ENCODE measurements at regions not wholly inside any gene's neighbourhood (a gene's known extent, or its start where the extent isn't known, plus 50 kb on each side); places are given as distances from the start of the nearest gene placed in this dataset.

DNA sequence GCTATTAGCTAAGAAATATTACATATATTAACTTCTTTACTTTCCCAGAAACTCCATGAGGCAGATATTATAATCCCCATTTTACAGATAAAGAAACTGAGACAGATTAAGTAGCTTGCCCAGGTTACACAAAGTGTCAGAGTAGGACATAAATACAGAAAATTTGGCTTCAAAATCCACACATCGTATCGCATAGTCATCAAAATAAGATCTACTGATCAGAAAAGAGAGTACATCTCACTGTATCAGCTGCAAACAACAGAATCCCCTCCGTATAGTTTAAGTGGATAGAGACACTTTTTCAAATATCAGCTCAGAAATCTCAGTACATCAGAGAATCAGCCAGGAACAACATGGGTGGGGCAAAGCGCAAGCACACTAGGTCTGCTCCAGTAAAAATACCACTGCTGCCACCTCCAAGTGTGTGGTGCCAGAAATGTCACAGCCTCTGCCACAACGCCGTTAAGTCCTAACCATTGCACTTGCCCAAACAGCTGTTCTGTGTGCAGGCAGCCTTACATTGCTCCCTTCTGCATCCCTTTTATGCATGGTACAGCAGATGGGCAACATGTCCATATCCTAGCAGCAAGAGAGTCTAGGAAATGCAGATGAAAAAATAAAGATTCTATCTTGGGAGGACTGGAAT lies 204.8 kb downstream of the KLF12 start:
- ATAC-seq (ENCODE audit: low read depth) (no peak), DNase-seq (ENCODE audit: low spot score) (no peak)
- H3K9me3 ChIP-seq (ENCODE audit: severe bottlenecking), result no peaks in the 10 kb centered on the region
- TF ChIP-seq, protein P1, sequence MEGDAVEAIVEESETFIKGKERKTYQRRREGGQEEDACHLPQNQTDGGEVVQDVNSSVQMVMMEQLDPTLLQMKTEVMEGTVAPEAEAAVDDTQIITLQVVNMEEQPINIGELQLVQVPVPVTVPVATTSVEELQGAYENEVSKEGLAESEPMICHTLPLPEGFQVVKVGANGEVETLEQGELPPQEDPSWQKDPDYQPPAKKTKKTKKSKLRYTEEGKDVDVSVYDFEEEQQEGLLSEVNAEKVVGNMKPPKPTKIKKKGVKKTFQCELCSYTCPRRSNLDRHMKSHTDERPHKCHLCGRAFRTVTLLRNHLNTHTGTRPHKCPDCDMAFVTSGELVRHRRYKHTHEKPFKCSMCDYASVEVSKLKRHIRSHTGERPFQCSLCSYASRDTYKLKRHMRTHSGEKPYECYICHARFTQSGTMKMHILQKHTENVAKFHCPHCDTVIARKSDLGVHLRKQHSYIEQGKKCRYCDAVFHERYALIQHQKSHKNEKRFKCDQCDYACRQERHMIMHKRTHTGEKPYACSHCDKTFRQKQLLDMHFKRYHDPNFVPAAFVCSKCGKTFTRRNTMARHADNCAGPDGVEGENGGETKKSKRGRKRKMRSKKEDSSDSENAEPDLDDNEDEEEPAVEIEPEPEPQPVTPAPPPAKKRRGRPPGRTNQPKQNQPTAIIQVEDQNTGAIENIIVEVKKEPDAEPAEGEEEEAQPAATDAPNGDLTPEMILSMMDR (IDR thresholded peaks at IDR 0.05; ENCODE audit: poor library complexity, severe bottlenecking), result no peak
- H3K36me3 ChIP-seq (ENCODE audit: low read depth), result no peaks in the 10 kb centered on the region
- no peak overlapping the region for H3K4me3 ChIP-seq (ENCODE audit: severe bottlenecking)
- peaks cover 15% of the 10 kb centered on the region for H3K4me1 ChIP-seq (ENCODE audit: insufficient read depth, poor library complexity, severe bottlenecking)
- H3K27me3 ChIP-seq (ENCODE audit: insufficient read depth, poor library complexity, severe bottlenecking), result no peaks in the 10 kb centered on the region
- H3K27ac ChIP-seq (ENCODE audit: poor library complexity, severe bottlenecking), result no peak overlapping the region

DNA sequence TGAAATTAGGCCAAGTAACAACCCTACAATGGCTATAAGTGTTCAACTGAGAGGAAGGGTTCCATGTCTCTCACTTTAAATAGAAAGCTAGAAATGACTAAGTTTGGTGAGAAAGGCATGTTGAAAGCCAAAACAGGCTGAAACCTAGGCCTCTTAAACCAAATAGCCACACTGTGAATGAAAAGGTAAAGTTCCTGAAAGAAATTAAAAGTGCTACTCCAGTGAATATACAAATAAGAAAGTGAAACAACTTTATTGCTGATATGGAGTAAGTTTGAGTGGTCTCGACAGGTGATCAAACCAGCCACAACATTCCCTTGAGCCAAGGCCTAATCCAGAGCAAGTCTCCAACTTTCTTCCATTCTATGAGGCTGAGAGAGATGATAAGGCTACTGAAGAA lies 209.6 kb downstream of the KLF12 start:
- H3K9me3 ChIP-seq (ENCODE audit: severe bottlenecking), result no peaks in the 10 kb centered on the region
- 0 out of 2 replicates have a peak, but pooled peaks cover 2% of the 10 kb centered on the region for H3K36me3 ChIP-seq (ENCODE audit: low read depth)
- TF ChIP-seq, protein P1 (IDR thresholded peaks at IDR 0.05; ENCODE audit: poor library complexity, severe bottlenecking), result no peak
- ATAC-seq (ENCODE audit: low read depth) (no peak), DNase-seq (ENCODE audit: low spot score) (no peak)
- H3K4me3 ChIP-seq (ENCODE audit: severe bottlenecking), result no peak overlapping the region
- no peaks in the 10 kb centered on the region for H3K27me3 ChIP-seq (ENCODE audit: insufficient read depth, poor library complexity, severe bottlenecking)
- no peak overlapping the region for H3K27ac ChIP-seq (ENCODE audit: poor library complexity, severe bottlenecking)
- no peaks in the 10 kb centered on the region for H3K4me1 ChIP-seq (ENCODE audit: insufficient read depth, poor library complexity, severe bottlenecking)

DNA sequence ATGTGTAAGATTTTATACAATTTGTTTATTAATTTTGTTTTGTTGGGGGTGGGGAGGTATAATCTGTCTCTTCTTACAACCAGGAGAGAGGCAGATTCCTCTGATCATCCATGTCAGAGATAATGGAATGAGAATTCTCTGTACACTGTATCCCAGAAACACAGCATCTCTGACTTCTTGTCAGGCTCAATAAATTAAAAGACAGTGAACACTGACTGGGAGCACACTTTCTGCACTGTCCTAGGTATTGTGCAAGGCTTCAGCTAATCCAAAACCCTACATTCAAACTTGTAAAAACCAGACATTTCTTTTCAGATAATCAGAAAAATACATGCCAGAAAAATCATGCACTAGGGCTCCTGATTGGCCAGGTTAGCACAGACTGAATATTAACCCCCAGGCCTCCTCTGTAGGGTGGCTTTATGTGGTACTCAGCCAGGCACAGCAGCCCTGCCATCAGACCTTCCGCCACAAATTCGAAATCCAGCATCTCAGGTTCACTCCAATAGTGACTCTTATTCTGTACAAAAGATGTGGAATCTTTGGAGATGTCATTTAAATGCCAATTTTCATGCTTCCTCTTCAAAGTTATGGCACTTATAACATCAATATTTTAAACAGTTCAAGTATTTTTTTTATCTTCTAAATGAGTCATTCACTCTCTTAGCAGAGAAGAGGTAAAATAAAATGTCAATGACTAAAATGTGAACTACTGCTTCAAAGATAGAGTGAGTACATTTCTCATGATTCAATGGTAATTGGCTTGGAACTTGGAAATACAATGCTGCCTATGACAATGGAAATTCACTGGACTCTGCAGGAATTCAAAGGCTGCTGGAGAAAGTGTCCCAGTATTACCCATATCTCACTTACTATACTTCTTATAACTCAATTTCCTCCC lies 211.5 kb downstream of the KLF12 start:
- no peak for DNase-seq (ENCODE audit: low spot score)
- no peaks in the 10 kb centered on the region for H3K4me1 ChIP-seq (ENCODE audit: insufficient read depth, poor library complexity, severe bottlenecking)
- H3K4me3 ChIP-seq (ENCODE audit: severe bottlenecking), result no peak overlapping the region
- no peaks in the 10 kb centered on the region for H3K27me3 ChIP-seq (ENCODE audit: insufficient read depth, poor library complexity, severe bottlenecking)
- H3K36me3 ChIP-seq (ENCODE audit: low read depth), result 0 out of 2 replicates have a peak, but pooled peaks cover 2% of the 10 kb centered on the region
- H3K27ac ChIP-seq (ENCODE audit: poor library complexity, severe bottlenecking), result no peak overlapping the region
- TF ChIP-seq, protein P1 (IDR thresholded peaks at IDR 0.05; ENCODE audit: poor library complexity, severe bottlenecking), result no peak
- H3K9me3 ChIP-seq (ENCODE audit: severe bottlenecking), result no peaks in the 10 kb centered on the region
- no peak for ATAC-seq (ENCODE audit: low read depth)

DNA sequence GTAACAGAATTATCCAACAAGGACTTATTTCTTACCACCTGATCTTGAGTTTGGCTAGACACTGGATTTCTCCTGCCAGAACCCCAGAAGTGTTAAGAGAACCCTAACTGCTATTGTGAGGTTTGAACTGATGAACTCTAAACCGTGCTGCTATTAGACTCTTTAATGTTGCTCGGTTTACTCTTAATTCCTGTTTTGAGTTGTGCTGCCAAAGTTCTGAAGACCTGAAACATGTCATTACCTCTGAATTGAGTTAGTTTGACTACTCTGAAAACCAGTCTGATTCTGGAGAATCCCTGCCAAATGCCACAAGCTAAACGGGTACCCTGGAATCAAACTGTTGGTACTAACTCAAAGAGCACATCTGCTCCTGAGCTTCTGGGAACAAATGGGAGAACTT lies 215.5 kb downstream of the KLF12 start:
- H3K9me3 ChIP-seq (ENCODE audit: severe bottlenecking), result no peaks in the 10 kb centered on the region
- H3K36me3 ChIP-seq (ENCODE audit: low read depth), result 0 out of 2 replicates have a peak, but pooled peaks cover 2% of the 10 kb centered on the region
- ATAC-seq (ENCODE audit: low read depth) (no peak), DNase-seq (ENCODE audit: low spot score) (no peak)
- no peaks in the 10 kb centered on the region for H3K27me3 ChIP-seq (ENCODE audit: insufficient read depth, poor library complexity, severe bottlenecking)
- H3K27ac ChIP-seq (ENCODE audit: poor library complexity, severe bottlenecking), result no peak overlapping the region
- H3K4me1 ChIP-seq (ENCODE audit: insufficient read depth, poor library complexity, severe bottlenecking), result no peaks in the 10 kb centered on the region
- TF ChIP-seq, protein P1 (IDR thresholded peaks at IDR 0.05; ENCODE audit: poor library complexity, severe bottlenecking), result no peak
- no peak overlapping the region for H3K4me3 ChIP-seq (ENCODE audit: severe bottlenecking)
